Left cardiac atrium (tissue), 4 donors: ENCODE measurements at regions not wholly inside any gene's neighbourhood (a gene's known extent, or its start where the extent isn't known, plus 50 kb on each side); places are given as distances from the start of the nearest gene placed in this dataset.
"Not testable (repeated sequence)": the region's sequence is repeated elsewhere in the genome, so short reads cannot be mapped to it uniquely, and the experiment has no call there.

Source experiments
- ATAC-seq, 2 donors: fragments of 200-7000 bp; cut with Tn5 transposase; one replicate each; pipeline ENCODE4 v1.9.1; 2020; ENCODE audit warnings: mild to moderate bottlenecking in 2 of 2, moderate library complexity in 2 of 2
- DNase-seq: peaks from one replicate; pipeline ENCODE4 v3.0.0-alpha.2; 2020
- intact Hi-C, 2 donors: fragments of 100-400 bp; cut with DNase I; formaldehyde crosslinking; loops; one replicate each; pipeline versions ENCODE4 v1.14.1 to v1.15.1; 2022 to 2023
- donor health status: DM: no; HTN: yes; CAD: no.
- donor health status: DM: no; HTN: yes; CAD: no; lungs with severe emphysema.
- donor health status: DM: yes; HTN: yes; CAD: no.
- donor health status: Dilated cardiomyopathy.

DNA sequence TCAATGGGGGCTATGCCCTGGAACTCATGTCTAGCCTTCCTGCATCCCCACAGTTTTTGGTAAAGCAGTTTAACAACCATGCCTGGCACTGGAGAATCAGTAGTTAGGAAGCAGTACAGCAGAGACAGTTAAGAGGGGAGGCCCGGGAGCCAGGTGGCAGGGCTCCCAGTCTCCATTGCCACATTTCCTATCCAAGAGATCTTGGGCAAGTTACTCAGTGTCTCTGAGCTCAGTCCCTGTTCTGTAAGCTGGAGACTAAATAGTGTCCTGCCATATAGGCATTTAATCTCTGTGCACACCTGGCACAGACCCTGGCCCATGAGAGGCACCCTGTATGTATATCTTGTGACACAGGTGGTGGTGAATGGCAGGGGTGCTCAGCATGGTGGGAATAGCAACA lies 156.1 kb upstream of the EOLA2 start:
- intact Hi-C loops = no loop called here

DNA sequence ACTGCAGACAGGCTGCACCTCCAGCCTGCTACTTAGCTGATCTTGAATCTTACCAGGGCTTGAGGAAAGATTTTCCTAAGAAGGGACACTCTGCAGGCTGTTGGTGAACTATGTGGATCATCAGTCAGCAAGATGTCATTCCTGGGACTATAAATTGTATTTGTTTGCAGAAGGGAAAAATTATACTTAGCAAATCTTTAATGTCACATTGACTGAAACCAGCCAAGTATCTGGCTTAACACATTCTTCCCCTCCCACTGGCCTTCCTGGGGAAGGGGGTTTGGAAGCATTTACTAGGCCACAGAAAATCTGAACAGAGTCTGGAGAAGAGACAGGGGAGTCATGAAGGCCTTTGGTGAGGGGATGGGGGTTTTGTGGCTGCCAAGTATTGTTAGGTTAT lies 156.7 kb upstream of the EOLA2 start:
- intact Hi-C loops = no loop called here
- DNase-seq (no peak), ATAC-seq (no peak)

More for the DNA sequence above, 156.1 kb upstream of the EOLA2 start:
- DNase-seq (no peak), ATAC-seq (peak in 1 of 2 donors; percentile 67)

GRCh38 chrX:150099316-150099715 lies 161.0 kb upstream of the EOLA2 start:
- no peak for ATAC-seq

GRCh38 chrX:150100261-150100660 lies 162.0 kb upstream of the EOLA2 start:
- intact Hi-C loops = no loop called here
- no peak for ATAC-seq
- no peak for DNase-seq

More at GRCh38 chrX:150099316-150099715, 161.0 kb upstream of the EOLA2 start:
- peak; percentile 28 for DNase-seq
- intact Hi-C loops = no loop called here

- DNase-seq (no peak), ATAC-seq (peak in 1 of 2 donors; percentile 41)
Observed at GRCh38 chrX:150118476-150118875, 180.2 kb upstream of the EOLA2 start.

GRCh38 chrX:150119323-150119722 lies 181.0 kb upstream of the EOLA2 start:
- DNase-seq (no peak), ATAC-seq (no peak)
- intact Hi-C loops = no loop called here

More at GRCh38 chrX:150118476-150118875, 180.2 kb upstream of the EOLA2 start:
- intact Hi-C loops = no loop called here

DNA sequence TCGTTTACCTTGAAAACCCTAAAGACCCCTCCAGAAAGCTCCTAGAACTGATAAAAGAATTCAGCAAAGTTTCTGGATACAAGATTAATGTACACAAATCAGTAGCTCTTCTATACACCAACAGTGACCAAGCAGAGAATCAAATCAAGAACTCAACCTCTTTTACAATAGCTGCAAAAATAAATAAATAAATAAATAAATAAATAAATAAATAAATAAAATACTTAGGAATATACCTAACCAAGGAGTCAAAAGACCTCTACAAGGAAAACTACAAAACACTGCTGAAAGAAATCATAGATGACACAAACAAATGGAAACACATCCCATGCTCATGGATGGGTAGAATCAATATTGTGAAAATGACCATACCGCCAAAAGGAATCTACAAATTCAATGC lies 186.8 kb upstream of the EOLA2 start:
- ATAC-seq, intact Hi-C loops, DNase-seq: not testable (repeated sequence)

DNA sequence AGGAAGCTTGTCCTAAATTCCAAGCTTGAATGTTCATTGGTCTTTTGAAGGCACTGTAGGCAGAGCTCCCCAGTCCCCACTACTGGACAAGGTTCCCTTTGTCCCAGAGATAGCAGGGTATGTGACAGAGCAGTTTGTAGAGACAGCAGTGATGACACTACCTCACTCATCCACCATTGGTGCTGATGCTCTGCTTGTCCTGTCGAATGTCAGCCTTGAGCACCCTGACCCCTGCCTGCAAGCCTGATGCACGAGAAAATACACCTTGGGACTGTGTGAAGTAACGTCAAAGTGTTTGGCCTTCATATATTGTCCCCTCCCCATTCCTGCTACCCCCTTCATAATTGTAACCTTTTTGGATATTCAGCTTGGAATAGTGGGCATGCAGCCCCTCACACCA lies 188.9 kb upstream of the EOLA2 start:
- DNase-seq (no peak), ATAC-seq (no peak)
- intact Hi-C loops = no loop called here

DNA sequence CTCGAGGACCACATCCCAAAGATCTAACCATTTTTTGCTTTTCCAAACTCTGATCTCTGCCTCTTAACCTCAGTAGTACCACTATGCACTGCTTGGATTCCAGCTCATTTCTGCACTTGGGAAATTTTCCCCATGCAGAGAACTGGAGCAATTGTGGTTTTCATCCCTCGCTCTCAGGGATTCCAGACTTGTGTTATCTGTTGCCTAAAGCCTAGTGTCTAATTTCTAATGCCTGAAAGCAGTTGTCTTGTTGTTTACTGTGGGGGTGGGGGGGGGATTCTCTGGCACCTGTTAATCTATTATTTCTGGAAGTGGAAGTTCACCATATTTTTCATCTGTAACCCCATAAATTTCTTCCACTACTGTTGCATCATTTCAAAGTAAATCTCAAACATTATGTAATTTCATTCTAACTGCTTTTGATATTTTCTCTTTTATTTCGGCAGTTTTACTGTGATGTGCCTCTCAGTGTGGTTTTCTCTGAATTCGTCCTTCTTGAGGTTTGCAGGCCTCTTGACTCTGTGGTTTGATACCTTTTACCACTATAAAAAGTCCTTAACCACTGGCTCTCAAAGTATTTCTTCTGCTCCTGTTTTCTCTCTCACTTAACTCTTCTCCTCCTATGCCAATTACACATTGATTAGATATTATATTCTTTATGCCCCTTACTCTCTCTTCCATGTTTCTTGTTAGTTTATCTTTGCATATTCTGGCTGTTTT lies 205.6 kb upstream of the EOLA2 start:
- no peak for DNase-seq
- intact Hi-C loops = no loop called here
- no peak for ATAC-seq

DNA sequence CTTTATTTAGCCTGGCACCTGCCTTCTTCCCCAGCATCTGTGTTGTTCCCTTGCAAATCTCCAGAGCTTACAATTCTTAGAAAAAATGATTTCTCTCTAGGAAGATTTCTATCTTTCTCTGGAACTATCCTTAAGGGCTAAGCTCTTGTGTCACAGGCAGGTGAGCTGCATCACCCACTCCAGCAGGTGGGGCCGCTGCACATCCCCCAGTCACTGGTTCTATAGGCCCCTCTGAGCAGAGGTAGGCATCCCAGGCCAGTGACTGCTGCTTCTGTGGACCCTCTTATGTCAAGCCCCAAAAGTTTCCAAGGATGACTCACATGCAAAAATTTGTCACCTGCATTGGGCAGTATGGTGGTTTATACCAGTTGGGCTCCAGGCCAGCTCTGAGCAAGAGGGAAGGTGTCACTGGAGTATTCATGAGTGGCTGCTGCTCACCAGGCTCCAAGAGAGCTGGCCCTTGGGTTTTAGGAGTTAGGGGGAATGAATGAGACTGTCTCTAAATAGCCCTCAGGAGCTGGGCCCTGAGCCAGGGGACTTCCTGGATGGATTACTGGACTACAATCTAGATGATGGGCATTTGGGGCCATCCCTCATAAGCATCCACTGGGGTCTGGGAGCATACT lies 208.1 kb upstream of the EOLA2 start:
- ATAC-seq (peak; percentile 46 to 88), DNase-seq (peak; percentile 39)

GRCh38 chrX:150148749-150149672 lies 210.7 kb upstream of the EOLA2 start:
- ATAC-seq = no peak
- DNase-seq = no peak
- intact Hi-C loops = no loop called here

More for the DNA sequence above, 208.1 kb upstream of the EOLA2 start:
- intact Hi-C loops = no loop called here

DNA sequence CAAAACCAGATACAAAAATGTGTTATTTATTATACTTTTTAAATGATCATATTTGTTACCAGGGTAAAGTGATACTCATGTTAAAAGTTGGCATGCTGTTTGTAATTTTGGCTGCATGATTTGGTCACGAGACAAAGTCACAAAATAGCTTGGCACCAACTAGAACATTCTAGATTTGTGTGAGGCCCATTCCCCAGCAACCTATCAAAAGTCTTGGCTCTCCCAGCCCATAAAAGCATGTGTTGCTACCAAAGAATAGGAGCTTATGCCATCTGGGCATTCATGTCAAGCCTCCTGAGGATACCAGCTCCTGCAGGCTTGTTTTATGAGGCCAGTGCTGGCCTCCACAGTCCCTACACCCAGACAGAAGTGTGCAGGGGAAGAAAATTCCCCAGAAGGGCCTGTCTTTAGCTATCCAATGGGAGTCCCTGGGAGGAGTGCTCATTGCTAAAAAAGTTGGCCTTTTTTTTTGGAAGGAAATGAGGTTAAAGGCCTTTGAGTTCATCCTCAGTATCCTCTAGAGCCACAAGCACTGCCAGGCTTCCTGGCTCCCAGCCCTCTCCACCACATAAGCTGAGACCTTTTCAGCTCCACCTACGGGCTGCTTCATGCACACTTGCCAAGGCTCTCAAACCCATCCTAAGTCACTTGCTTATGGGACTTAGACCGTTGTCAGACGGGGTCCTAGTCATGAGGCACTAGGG lies 211.9 kb upstream of the EOLA2 start:
- ATAC-seq = peak in 1 of 2 donors; percentile 58
- intact Hi-C loops = no loop called here
- no peak for DNase-seq

DNA sequence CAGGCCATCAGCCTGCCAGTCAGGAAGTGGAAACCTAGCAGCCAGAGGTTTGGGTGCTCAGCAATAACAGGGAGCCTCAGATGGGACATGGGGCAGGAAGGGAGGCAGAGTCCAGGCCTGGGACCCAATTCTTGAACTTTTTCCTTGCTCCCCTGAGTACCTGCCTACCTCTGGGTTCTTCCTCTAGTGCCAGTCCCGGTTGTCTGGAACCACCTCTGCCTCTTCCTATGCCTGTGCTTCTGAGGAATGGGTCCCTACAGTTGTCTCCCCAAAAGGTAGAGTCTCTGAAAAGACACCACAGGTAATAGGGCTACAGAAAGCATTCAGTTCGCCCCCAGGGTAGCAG lies 212.4 kb upstream of the MAMLD1 start:
- no peak for DNase-seq
- no peak for ATAC-seq
- intact Hi-C loops = no loop called here

GRCh38 chrX:150152036-150152435 lies 211.1 kb upstream of the MAMLD1 start:
- DNase-seq = no peak
- no peak for ATAC-seq
- intact Hi-C loops = no loop called here

GRCh38 chrX:150152546-150152945 lies 210.6 kb upstream of the MAMLD1 start:
- ATAC-seq (no peak), DNase-seq (no peak)
- intact Hi-C loops = no loop called here

DNA sequence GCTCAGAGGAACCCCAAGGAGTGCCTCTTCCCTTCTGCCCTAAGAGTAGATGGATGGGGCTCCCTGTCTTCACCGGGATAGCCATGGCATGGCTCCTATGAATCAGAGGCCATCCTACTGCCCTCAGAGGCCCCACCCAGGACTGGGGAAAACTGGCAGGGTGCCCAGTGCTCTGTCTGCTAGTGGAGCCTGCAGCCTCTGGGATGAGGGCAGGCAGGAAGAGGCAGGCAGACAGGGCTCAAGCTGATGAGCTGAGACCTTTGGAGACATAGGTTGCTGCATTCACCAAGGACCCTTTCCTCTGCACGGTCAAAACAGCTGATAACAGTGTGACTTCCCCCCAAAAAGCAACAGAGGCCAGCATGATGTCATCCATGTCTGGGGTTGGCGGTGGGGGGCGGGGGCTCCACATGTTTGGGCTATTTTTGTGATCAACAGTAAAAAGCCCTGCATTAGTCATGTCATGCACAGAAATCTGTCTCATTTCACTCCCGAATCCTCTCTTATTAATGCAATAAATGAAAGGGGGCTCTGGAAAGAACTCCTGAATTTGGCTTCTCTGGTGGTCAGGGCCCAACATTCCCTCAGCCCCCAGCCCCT lies 207.6 kb upstream of the MAMLD1 start:
- ATAC-seq (peak; percentile 44 to 77), DNase-seq (peak; percentile 67)
- intact Hi-C loops = no loop called here

DNA sequence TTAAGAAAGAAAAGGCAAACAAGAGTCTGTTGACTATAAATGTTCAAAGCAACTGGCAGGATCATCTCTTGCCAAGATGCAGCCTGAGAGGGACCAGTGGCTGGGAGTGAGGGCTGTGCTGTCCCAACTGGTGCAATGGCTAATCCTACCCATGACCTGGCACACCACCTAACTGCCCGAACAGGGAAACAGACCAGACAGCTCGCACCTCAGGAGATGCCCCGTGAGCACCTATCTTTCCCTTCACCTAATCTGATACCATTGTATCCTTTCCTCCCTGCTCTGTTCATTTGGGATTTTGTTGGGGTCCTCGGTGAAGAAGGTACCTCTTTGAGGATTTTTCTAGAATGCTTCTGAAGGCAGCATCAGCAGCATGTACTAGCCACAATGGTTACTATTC lies 206.5 kb upstream of the MAMLD1 start:
- intact Hi-C loops = no loop called here
- ATAC-seq (no peak), DNase-seq (no peak)

GRCh38 chrX:150157291-150157690 lies 205.8 kb upstream of the MAMLD1 start:
- no peak for ATAC-seq
- intact Hi-C loops = no loop called here

More at GRCh38 chrX:150157291-150157690, 205.8 kb upstream of the MAMLD1 start:
- DNase-seq = no peak
